ENCODE measurements at regions not wholly inside any gene's neighbourhood (a gene's known extent, or its start where the extent isn't known, plus 50 kb on each side); places are given as distances from the start of the nearest gene placed in this dataset.

DNA sequence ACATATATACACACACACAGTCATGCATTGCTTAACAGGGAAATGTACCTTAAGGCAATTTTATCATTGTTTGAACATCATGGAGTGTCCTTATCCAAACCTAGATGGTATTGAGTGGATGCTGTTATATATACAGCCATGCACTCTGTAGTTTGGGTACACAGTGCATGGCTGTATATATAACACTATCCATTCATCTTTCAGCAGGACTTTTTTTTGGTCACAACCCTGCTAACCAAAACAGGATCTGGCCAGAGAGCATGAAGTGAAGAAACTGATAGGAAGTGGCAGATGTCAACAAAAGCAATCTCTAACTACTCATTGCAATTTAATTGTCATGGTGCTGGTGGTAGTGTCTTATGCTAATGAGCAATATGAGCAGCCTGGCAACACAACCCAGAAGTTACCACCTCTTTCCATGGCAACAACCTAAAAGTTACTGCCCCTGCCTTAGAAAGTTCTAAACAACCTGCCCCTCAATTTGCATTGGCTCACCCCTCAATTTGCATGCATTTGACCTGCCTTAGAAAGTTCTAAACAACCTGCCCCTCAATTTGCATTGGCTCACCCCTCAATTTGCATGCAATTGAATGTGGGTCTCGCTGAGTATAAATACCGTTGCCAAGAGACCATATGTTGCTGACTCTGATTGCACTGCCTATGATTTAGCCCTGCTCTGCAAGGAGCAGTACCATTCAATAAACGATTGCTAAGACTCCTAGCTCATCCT lies 434.9 kb downstream of the DSEL start:
- no peaks in the 10 kb centered on the region for H3K9me3 ChIP-seq
- H3K36me3 ChIP-seq = no peaks in the 10 kb centered on the region
- no peak overlapping the region for H3K4me3 ChIP-seq
- no peaks in the 10 kb centered on the region for H3K4me1 ChIP-seq
- no peaks in the 10 kb centered on the region for H3K27me3 ChIP-seq
- H3K4me2 ChIP-seq = no peak overlapping the region
- no peak for TF ChIP-seq Cebpa-rat (IDR thresholded peaks at IDR 0.05)
- H4K20me1 ChIP-seq = no peaks in the 10 kb centered on the region
- no peak overlapping the region for H3K27ac ChIP-seq
- H3K9ac ChIP-seq = no peak overlapping the region

DNA sequence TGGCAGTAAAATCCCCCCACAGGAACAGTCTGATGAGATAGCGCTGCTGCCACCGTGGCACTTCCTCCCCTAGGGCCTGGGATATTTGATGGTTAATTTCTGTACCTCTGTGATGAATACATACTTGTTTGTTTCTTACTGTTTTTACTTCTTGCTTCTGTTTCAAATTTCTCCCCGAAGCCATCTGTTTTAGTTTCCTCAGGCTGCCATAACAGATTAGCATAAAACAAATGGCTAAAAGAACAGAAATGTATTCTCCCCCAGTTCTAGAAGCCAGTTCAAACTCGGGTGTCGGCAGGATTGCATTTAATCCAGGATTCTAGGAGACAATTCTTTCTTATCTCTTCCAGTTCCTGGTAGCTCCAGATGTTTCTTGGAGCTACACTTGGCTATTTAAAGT lies 435.9 kb downstream of the DSEL start:
- H3K9me3 ChIP-seq = no peaks in the 10 kb centered on the region
- H3K4me3 ChIP-seq = no peak overlapping the region
- TF ChIP-seq Cebpa-rat (IDR thresholded peaks at IDR 0.05) = no peak
- no peaks in the 10 kb centered on the region for H3K36me3 ChIP-seq
- H3K27me3 ChIP-seq = no peaks in the 10 kb centered on the region
- no peaks in the 10 kb centered on the region for H4K20me1 ChIP-seq
- H3K27ac ChIP-seq = no peak overlapping the region
- no peaks in the 10 kb centered on the region for H3K4me1 ChIP-seq
- no peak overlapping the region for H3K9ac ChIP-seq
- H3K4me2 ChIP-seq = no peak overlapping the region

DNA sequence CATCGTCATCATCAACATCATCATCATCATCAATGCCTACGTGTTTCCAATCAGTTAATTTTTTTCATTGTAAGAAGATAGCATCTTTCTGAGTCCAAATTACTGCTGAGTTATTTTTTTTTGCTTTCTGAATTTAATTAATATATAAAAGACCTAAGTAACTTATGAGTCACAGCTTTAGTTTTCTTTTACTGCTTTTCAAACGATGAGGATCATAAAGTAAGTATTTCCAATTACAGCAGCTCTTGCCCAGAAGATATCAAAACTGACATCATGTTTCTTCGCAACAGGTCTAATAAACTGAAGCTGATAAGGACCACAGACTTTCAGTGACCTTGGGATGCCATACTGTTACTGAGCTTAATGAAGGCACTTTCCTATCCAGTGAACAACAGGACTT lies 442.2 kb downstream of the DSEL start:
- H3K9me3 ChIP-seq = no peaks in the 10 kb centered on the region
- no peaks in the 10 kb centered on the region for H3K27me3 ChIP-seq
- no peaks in the 10 kb centered on the region for H3K4me1 ChIP-seq
- H3K4me2 ChIP-seq = no peak overlapping the region
- H3K27ac ChIP-seq = no peak overlapping the region
- no peaks in the 10 kb centered on the region for H3K36me3 ChIP-seq
- no peaks in the 10 kb centered on the region for H4K20me1 ChIP-seq
- no peak for TF ChIP-seq Cebpa-rat (IDR thresholded peaks at IDR 0.05)
- no peak overlapping the region for H3K4me3 ChIP-seq
- no peak overlapping the region for H3K9ac ChIP-seq

DNA sequence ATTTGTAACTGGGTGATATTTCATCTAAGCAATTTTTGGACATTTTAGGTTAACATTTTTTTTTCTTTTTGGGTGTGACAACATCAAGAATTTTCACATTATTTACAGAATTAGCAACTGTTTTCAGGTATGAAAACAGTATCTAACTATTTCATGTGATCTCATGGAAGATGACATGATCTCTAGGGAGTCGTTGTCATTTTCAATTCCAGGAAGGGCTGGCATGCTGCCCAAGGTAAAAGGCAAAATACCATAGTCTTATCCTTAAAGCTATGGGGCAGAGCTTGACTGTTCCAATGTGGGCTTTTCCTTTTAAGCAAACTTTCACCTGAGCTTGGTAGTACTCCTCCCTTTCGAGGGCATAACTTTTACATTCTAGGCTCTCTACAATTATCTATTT lies 443.7 kb downstream of the DSEL start:
- H3K4me3 ChIP-seq = no peak overlapping the region
- H3K9ac ChIP-seq = no peak overlapping the region
- H3K27me3 ChIP-seq = no peaks in the 10 kb centered on the region
- no peaks in the 10 kb centered on the region for H4K20me1 ChIP-seq
- no peak overlapping the region for H3K4me2 ChIP-seq
- no peaks in the 10 kb centered on the region for H3K9me3 ChIP-seq
- no peak for TF ChIP-seq Cebpa-rat (IDR thresholded peaks at IDR 0.05)
- no peak overlapping the region for H3K27ac ChIP-seq
- no peaks in the 10 kb centered on the region for H3K36me3 ChIP-seq
- no peaks in the 10 kb centered on the region for H3K4me1 ChIP-seq

DNA sequence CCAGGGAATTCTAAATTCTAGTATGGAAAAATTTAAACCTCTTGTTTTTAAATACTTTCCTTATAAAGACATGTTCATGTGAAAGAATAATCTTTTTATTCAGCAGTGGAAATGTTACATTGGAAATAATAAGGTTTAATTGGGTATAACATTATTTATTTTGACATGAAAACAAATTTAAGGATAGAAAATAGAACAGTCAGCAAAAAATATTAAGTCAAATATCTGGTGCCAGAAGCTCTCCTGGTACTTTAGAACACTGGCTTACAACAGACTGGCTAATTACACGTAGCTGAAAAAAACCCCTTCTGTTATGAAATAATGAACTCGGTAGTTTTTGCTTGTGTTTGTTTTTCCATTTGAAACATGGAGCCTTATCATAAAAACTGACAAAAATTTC lies 447.9 kb downstream of the DSEL start:
- Histone ChIP-seq H3K27ac (no peak overlapping the region), H3K4me2 (no peak overlapping the region), H3K4me3 (no peak overlapping the region), H3K4me1 (no peaks in the 10 kb centered on the region), H3K27me3 (no peaks in the 10 kb centered on the region), H3K9me3 (no peaks in the 10 kb centered on the region), H4K20me1 (no peaks in the 10 kb centered on the region), H3K9ac (no peak overlapping the region), H3K36me3 (no peaks in the 10 kb centered on the region)
- no peak for TF ChIP-seq Cebpa-rat (IDR thresholded peaks at IDR 0.05)

DNA sequence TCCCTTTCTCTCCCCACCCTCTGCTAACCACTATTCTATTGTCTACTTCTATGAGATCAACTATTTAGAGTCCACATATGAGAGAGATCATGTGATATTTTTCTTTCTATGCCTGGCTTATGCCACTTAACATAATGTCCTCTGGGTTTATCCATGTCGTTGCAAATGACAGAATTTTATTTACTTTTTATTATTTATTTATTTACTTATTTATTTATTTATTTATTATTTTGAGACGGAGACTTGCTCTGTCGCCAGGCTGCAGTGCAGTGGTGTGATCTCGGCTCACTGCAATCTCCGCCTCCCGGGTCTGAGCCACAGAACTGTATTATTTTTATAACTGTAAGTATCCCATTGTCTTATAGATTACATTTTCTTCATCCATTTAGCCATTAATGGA lies 443.4 kb upstream of the CDH19 start:
- TF ChIP-seq Cebpa-rat (IDR thresholded peaks at IDR 0.05) = no peak
- H3K27me3 ChIP-seq = no peaks in the 10 kb centered on the region
- no peaks in the 10 kb centered on the region for H3K4me1 ChIP-seq
- no peak overlapping the region for H3K4me2 ChIP-seq
- no peaks in the 10 kb centered on the region for H4K20me1 ChIP-seq
- H3K9me3 ChIP-seq = 0 out of 2 replicates have a peak, but pooled peaks cover 4% of the 10 kb centered on the region
- H3K36me3 ChIP-seq = no peaks in the 10 kb centered on the region
- no peak overlapping the region for H3K4me3 ChIP-seq
- no peak overlapping the region for H3K9ac ChIP-seq
- no peak overlapping the region for H3K27ac ChIP-seq

DNA sequence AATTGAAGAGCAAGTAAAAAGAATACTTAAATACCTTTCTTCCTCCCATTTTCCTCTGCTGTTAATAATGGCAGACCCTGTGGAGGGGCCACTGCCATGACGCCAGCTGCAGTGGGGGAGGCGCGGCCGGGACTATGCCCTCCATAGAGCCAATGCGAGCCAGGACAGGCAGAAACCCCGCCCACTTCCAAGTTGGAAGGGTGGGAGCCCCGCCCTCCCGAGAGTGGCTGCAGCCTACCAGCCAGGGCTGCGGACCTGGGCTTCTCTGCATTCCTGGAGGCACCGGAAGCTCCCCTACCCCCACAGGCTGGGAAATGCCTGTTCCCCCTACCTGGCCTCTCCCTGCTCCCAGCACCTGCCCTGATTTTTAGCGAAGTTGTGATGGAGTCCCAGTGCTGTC lies 439.4 kb upstream of the CDH19 start:
- no peak for TF ChIP-seq Cebpa-rat (IDR thresholded peaks at IDR 0.05)

DNA sequence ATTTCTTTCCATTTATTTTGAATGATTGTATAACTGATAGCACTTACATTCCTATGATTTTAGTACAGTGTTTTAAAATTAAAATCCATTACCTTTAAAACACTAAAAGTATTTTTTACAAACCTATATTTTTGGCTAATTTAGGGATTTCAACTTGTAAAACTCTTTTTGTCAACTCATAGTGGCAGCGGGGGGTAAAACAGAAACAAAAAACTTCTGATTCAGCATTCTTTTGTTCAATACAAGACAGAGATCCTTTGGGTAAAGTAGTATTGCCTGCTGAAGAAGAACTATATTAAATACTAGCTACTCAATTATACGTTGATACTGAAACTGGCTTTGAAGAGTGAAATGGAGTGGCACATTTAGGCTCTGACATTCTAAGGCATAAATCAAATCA lies 437.4 kb upstream of the CDH19 start:
- TF ChIP-seq Cebpa-rat (IDR thresholded peaks at IDR 0.05) = no peak
- Histone ChIP-seq H3K4me2 (no peak overlapping the region), H4K20me1 (no peaks in the 10 kb centered on the region), H3K27ac (no peak overlapping the region), H3K27me3 (no peaks in the 10 kb centered on the region), H3K9me3 (0 out of 2 replicates have a peak, but pooled peaks cover 4% of the 10 kb centered on the region), H3K9ac (no peak overlapping the region), H3K4me3 (no peak overlapping the region), H3K36me3 (no peaks in the 10 kb centered on the region), H3K4me1 (no peaks in the 10 kb centered on the region)

More for the DNA sequence above, 439.4 kb upstream of the CDH19 start:
- Histone ChIP-seq H3K9me3 (0 out of 2 replicates have a peak, but pooled peaks cover 4% of the 10 kb centered on the region), H3K36me3 (no peaks in the 10 kb centered on the region), H3K4me3 (no peak overlapping the region), H4K20me1 (no peaks in the 10 kb centered on the region), H3K9ac (no peak overlapping the region), H3K4me2 (no peak overlapping the region), H3K4me1 (no peaks in the 10 kb centered on the region), H3K27me3 (no peaks in the 10 kb centered on the region), H3K27ac (no peak overlapping the region)

DNA sequence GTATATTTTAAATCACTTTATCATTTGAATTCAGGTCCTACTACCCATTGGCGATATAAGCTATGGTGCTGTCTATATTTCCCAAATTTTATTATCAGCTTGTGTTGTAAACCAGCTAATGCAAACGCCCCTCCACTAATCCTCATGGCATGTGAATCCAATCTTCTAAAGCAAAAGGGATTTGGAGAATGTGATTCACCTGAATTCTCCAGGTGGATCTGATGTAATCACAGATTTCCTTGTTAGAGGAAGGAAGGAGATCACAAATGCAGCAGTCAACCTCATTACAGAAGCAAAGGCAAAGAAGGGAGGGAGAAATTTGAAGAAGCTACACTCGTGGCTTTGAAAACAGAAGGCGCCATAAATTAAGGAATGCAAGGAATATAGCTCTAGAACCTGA lies 431.1 kb upstream of the CDH19 start:
- Histone ChIP-seq H3K4me1 (no peaks in the 10 kb centered on the region), H3K27ac (no peak overlapping the region), H3K4me3 (no peak overlapping the region), H3K27me3 (no peaks in the 10 kb centered on the region), H3K36me3 (no peaks in the 10 kb centered on the region), H3K4me2 (no peak overlapping the region), H3K9me3 (no peaks in the 10 kb centered on the region), H4K20me1 (no peaks in the 10 kb centered on the region), H3K9ac (no peak overlapping the region)
- no peak for TF ChIP-seq Cebpa-rat (IDR thresholded peaks at IDR 0.05)

DNA sequence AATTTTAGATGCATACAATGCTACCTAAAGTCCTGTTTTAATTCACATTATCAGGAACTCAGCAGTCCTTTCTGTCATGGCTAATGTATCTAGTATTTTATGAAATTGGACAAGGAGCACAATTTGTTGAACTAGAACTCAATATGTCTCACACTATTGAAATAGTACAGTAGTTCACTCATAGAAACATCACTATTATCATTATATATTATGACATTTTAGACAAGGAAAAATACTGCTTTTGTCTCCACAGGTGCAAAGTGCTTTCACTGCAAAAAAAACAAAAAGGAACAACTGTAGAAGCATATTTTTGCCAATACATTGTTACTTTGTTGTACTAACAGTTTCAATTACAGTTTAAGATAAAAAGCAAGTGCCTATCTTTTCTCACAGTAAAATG lies 419.2 kb upstream of the CDH19 start:
- H3K4me1 ChIP-seq = no peaks in the 10 kb centered on the region
- H3K9ac ChIP-seq = no peak overlapping the region
- no peak overlapping the region for H3K4me2 ChIP-seq
- no peak overlapping the region for H3K4me3 ChIP-seq
- no peaks in the 10 kb centered on the region for H3K9me3 ChIP-seq
- no peaks in the 10 kb centered on the region for H3K36me3 ChIP-seq
- no peak overlapping the region for H3K27ac ChIP-seq
- no peaks in the 10 kb centered on the region for H3K27me3 ChIP-seq
- no peak for TF ChIP-seq Cebpa-rat (IDR thresholded peaks at IDR 0.05)
- no peaks in the 10 kb centered on the region for H4K20me1 ChIP-seq

DNA sequence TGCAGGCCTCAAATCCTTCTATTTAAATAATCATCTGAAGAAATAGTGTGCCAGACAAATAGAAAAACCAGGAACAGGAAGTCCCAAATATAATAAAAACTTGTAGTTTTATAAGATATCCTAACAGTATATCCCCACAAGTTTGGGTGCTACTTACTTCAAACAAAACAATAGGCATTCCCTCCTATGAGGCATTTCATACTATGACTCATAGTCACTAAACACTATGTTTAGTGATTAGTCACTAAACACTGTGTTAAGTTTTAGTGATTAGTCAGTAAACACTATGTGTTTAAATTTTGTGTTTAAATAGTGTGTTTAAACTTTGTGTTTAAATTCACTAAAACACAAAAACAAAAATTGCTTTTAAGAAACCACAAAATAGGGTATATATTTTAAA lies 407.0 kb upstream of the CDH19 start:
- Histone ChIP-seq H3K27ac (no peak overlapping the region), H4K20me1 (no peaks in the 10 kb centered on the region), H3K9ac (no peak overlapping the region), H3K4me1 (no peaks in the 10 kb centered on the region), H3K4me3 (no peak overlapping the region), H3K27me3 (no peaks in the 10 kb centered on the region), H3K4me2 (no peak overlapping the region), H3K36me3 (no peaks in the 10 kb centered on the region), H3K9me3 (no peaks in the 10 kb centered on the region)
- TF ChIP-seq Cebpa-rat (IDR thresholded peaks at IDR 0.05) = no peak
